ENCODE measurements at regions not wholly inside any gene's neighbourhood (a gene's known extent, or its start where the extent isn't known, plus 50 kb on each side); places are given as distances from the start of the nearest gene placed in this dataset.
"Not testable (repeated sequence)": the region's sequence is repeated elsewhere in the genome, so short reads cannot be mapped to it uniquely, and the experiment has no call there.

DNA sequence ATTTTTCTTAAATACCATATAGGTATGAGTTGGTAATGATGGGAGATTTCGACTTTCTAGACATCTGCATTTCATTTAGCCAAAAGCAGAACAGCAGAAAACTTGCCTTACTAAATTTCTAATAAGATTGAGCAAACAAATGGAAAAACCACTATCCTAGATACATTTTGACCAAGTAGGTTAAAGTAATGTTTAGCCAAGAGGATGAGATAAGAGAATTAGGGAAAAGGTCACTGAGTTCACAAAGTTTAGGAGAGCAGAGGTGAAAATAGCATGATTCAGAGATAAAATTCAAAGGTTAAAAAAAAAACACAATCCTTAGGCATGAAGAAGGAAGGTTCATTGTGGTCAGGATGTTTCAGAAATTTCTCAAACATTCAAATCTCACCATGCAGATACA lies 450.3 kb downstream of the CD83 start:
- no peak for DNase-seq
- TF ChIP-seq, protein P1, sequence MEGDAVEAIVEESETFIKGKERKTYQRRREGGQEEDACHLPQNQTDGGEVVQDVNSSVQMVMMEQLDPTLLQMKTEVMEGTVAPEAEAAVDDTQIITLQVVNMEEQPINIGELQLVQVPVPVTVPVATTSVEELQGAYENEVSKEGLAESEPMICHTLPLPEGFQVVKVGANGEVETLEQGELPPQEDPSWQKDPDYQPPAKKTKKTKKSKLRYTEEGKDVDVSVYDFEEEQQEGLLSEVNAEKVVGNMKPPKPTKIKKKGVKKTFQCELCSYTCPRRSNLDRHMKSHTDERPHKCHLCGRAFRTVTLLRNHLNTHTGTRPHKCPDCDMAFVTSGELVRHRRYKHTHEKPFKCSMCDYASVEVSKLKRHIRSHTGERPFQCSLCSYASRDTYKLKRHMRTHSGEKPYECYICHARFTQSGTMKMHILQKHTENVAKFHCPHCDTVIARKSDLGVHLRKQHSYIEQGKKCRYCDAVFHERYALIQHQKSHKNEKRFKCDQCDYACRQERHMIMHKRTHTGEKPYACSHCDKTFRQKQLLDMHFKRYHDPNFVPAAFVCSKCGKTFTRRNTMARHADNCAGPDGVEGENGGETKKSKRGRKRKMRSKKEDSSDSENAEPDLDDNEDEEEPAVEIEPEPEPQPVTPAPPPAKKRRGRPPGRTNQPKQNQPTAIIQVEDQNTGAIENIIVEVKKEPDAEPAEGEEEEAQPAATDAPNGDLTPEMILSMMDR (IDR thresholded peaks at IDR 0.05; ENCODE audit: control extremely low read depth, extremely low read depth): no peak

DNA sequence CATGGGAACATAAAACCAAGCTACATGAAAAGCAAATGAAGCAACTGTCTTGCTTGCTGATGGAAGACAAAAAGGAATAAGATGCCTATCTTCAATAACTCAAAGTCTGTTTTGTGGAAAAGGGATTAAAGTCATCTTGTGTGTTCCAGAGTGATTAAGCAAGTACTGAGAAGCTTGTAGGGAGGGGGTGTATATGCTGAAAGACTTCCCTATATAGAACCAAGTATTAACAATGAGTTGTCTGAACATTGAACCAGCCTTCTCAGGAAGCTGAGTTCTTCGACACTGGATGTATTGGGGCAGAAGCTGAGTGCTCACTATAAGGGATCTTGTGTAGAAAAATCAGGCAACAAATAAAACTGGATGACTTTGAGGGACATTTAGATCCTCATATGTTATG lies 451.8 kb downstream of the CD83 start:
- Histone ChIP-seq H3K4me3 (no peak overlapping the region), H3K27me3 (ENCODE audit: control insufficient read depth in 3 of 3, insufficient read depth in 3 of 3, low read length in 2 of 3) (no peaks in the 10 kb centered on the region), H3K9me3 (ENCODE audit: control insufficient read depth in 4 of 4, insufficient read depth in 3 of 4, low read length in 3 of 4) (peaks cover 0 to 2% (median 0%) of the 10 kb centered on the region in 4 donors), H3K27ac (ENCODE audit: low read depth in 1 of 2, low read length in 1 of 2) (no peak overlapping the region), H3K4me1 (ENCODE audit: control insufficient read depth in 5 of 5, insufficient read depth in 5 of 5, low read length in 5 of 5) (peaks cover 0 to 5% (median 0%) of the 10 kb centered on the region in 5 donors), H3K36me3 (ENCODE audit: control insufficient read depth in 4 of 4, insufficient read depth in 4 of 4, low read length in 4 of 4) (no peaks in the 10 kb centered on the region), H3K9ac (ENCODE audit: insufficient read depth in 1 of 2, low read length in 2 of 2) (no peak overlapping the region)
- TF ChIP-seq, protein P1 (IDR thresholded peaks at IDR 0.05; ENCODE audit: control extremely low read depth, extremely low read depth): no peak
- ATAC-seq (ENCODE audit: insufficient read depth, low FRiP score): no peak
- 31 to 61% methylated on average over 1 of the region's 1 CpG for WGBS, 2 donors
- no peak for DNase-seq

More for the DNA sequence above, 450.3 kb downstream of the CD83 start:
- Histone ChIP-seq H3K9me3 (ENCODE audit: control insufficient read depth in 4 of 4, insufficient read depth in 3 of 4, low read length in 3 of 4) (no peaks in the 10 kb centered on the region), H3K36me3 (ENCODE audit: control insufficient read depth in 4 of 4, insufficient read depth in 4 of 4, low read length in 4 of 4) (no peaks in the 10 kb centered on the region), H3K4me3 (no peak overlapping the region), H3K27me3 (ENCODE audit: control insufficient read depth in 3 of 3, insufficient read depth in 3 of 3, low read length in 2 of 3) (no peaks in the 10 kb centered on the region), H3K4me1 (ENCODE audit: control insufficient read depth in 5 of 5, insufficient read depth in 5 of 5, low read length in 5 of 5) (peaks cover 0 to 2% (median 0%) of the 10 kb centered on the region in 5 donors), H3K9ac (ENCODE audit: insufficient read depth in 1 of 2, low read length in 2 of 2) (no peak overlapping the region), H3K27ac (ENCODE audit: low read depth in 1 of 2, low read length in 1 of 2) (no peak overlapping the region)
- 93 to 95% methylated on average over 1 of the region's 1 CpG for WGBS, 2 donors
- no peak for ATAC-seq (ENCODE audit: insufficient read depth, low FRiP score)

DNA sequence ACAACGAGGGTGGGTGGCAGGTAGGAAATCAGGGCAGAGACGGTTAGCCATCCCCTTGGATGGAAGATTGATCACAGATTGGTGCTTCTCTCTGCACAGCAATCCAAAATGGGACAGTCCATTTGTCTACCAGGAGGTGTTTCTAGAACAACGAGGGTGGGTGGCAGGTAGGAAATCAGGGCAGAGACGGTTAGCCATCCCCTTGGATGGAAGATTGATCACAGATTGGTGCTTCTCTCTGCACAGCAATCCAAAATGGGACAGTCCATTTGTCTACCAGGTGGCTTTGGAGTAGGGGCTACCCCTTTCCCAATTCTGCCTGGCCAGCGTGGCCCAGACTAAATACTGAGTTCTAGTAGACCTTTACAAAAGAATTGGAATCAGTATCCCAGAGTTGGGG lies 452.3 kb downstream of the CD83 start:
- not testable (repeated sequence) for H3K4me3 ChIP-seq; DNase-seq; H3K36me3 ChIP-seq (ENCODE audit: control insufficient read depth in 4 of 4, insufficient read depth in 4 of 4, low read length in 4 of 4); ATAC-seq (ENCODE audit: insufficient read depth, low FRiP score); H3K4me1 ChIP-seq (ENCODE audit: control insufficient read depth in 5 of 5, insufficient read depth in 5 of 5, low read length in 5 of 5); H3K27me3 ChIP-seq (ENCODE audit: control insufficient read depth in 3 of 3, insufficient read depth in 3 of 3, low read length in 2 of 3); H3K9me3 ChIP-seq (ENCODE audit: control insufficient read depth in 4 of 4, insufficient read depth in 3 of 4, low read length in 3 of 4); H3K9ac ChIP-seq (ENCODE audit: insufficient read depth in 1 of 2, low read length in 2 of 2); H3K27ac ChIP-seq (ENCODE audit: low read depth in 1 of 2, low read length in 1 of 2)
- 92 to 96% methylated on average over 5 of the region's 5 CpGs for WGBS, 2 donors

DNA sequence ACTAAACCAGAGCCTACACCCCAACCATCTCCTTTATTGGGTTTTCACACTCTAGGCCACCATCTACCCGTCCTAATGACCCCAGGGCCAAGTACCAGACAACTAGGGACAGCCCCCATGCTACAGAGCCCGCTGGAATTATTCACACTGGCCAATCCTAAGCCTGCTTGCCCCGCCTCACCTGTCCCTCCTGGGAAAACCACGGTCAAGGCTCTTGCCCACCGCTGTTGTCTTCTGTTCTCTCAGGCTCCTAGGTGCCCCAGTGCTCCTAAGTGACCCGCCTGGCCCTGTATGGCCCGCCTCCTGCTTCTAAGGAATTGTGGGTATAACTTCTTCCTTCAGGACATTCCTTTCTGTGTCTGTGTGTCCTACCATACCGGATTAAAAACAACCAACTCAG lies 453.4 kb downstream of the CD83 start:
- 89 to 93% methylated on average over 8 of the region's 8 CpGs for WGBS, 2 donors

More for the DNA sequence above, 453.4 kb downstream of the CD83 start:
- H3K4me3 ChIP-seq: no peak overlapping the region
- no peaks in the 10 kb centered on the region for H3K36me3 ChIP-seq (ENCODE audit: control insufficient read depth in 4 of 4, insufficient read depth in 4 of 4, low read length in 4 of 4)
- no peak overlapping the region for H3K27ac ChIP-seq (ENCODE audit: low read depth in 1 of 2, low read length in 1 of 2)
- H3K27me3 ChIP-seq (ENCODE audit: control insufficient read depth in 3 of 3, insufficient read depth in 3 of 3, low read length in 2 of 3): no peaks in the 10 kb centered on the region
- no peak overlapping the region for H3K9ac ChIP-seq (ENCODE audit: insufficient read depth in 1 of 2, low read length in 2 of 2)
- ATAC-seq (ENCODE audit: insufficient read depth, low FRiP score) (no peak), DNase-seq (no peak)
- TF ChIP-seq, protein P1 (IDR thresholded peaks at IDR 0.05; ENCODE audit: control extremely low read depth, extremely low read depth): no peak
- H3K4me1 ChIP-seq (ENCODE audit: control insufficient read depth in 5 of 5, insufficient read depth in 5 of 5, low read length in 5 of 5): peaks cover 0 to 5% (median 0%) of the 10 kb centered on the region in 5 donors
- peaks cover 0 to 2% (median 0%) of the 10 kb centered on the region in 4 donors for H3K9me3 ChIP-seq (ENCODE audit: control insufficient read depth in 4 of 4, insufficient read depth in 3 of 4, low read length in 3 of 4)
